Lower leg skin (tissue), 4 donors: ENCODE measurements at regions not wholly inside any gene's neighbourhood (a gene's known extent, or its start where the extent isn't known, plus 50 kb on each side); places are given as distances from the start of the nearest gene placed in this dataset.

ENCODE experiments used
- DNase-seq, 2 donors: peaks; one replicate each; pipeline ENCODE4 v3.0.0-alpha.2; 2019; ENCODE audit warnings: low spot score in 2 of 2
- H3K4me3 ChIP-seq: fragments of 200-600 bp; sonication (generic); 2 replicates; pipeline ENCODE4 v1.5.1; 2017; ENCODE audit warnings: mild to moderate bottlenecking, low read depth; ENCODE audit not compliant: poor library complexity, severe bottlenecking
- CTCF ChIP-seq, 3 donors: fragments of 450-650 bp; IDR thresholded peaks; one replicate each; pipeline ENCODE4 v1.5.1; 2016; ENCODE audit warnings: antibody characterized with exemption in 3 of 3, mild to moderate bottlenecking in 3 of 3, moderate library complexity in 2 of 3
- POLR2A ChIP-seq, 2 donors: fragments of 450-650 bp; IDR thresholded peaks; one replicate each; pipeline ENCODE4 v1.6.1; 2016 to 2017; ENCODE audit warnings: antibody characterized with exemption in 2 of 2, mild to moderate bottlenecking in 1 of 2, moderate library complexity in 1 of 2
- WGBS, 2 donors: methylation state at CpG; one replicate each; pipeline ENCODE4 v1.1.5; 2018; 5-methylcytosine and 5-hydroxymethylcytosine counted together
- intact Hi-C: fragments of 100-400 bp; cut with DNase I; formaldehyde crosslinking; loops from one replicate; pipeline ENCODE4 v1.15.0; 2023; ENCODE audit warnings: low total_unique reads

- intact Hi-C loops: no loop called here
- no peak for TF ChIP-seq POLR2A (IDR thresholded peaks at IDR 0.05)
- no peak for TF ChIP-seq CTCF (IDR thresholded peaks at IDR 0.05)
- DNase-seq: no peak
- no peak overlapping the region for H3K4me3 ChIP-seq
- 60 to 75% methylated on average over 1 of the region's 1 CpG for WGBS, 2 donors
Measured at GRCh38 chr7:115349635-115350034, 427.7 kb downstream of the MDFIC start.

- intact Hi-C loops: no loop called here
- WGBS, 2 donors: 34 to 36% methylated on average over 1 of the region's 1 CpG
- no peak overlapping the region for H3K4me3 ChIP-seq
- TF ChIP-seq POLR2A (IDR thresholded peaks at IDR 0.05): no peak
- no peak for TF ChIP-seq CTCF (IDR thresholded peaks at IDR 0.05)
- DNase-seq: no peak
Measured at GRCh38 chr7:115346685-115347084, 424.8 kb downstream of the MDFIC start.

GRCh38 chr7:115340828-115341227 lies 418.9 kb downstream of the MDFIC start:
- DNase-seq: no peak
- TF ChIP-seq POLR2A (IDR thresholded peaks at IDR 0.05) (no peak), CTCF (IDR thresholded peaks at IDR 0.05) (no peak)
- 64 to 65% methylated on average over 4 of the region's 4 CpGs for WGBS, 2 donors
- no peak overlapping the region for H3K4me3 ChIP-seq
- intact Hi-C loops: no loop called here

- DNase-seq: no peak
- no peak overlapping the region for H3K4me3 ChIP-seq
- TF ChIP-seq CTCF (IDR thresholded peaks at IDR 0.05) (no peak), POLR2A (IDR thresholded peaks at IDR 0.05) (no peak)
- intact Hi-C loops: no loop called here
- 90 to 93% methylated on average over 4 of the region's 4 CpGs for WGBS, 2 donors
Measured at GRCh38 chr7:115338016-115338415, 416.1 kb downstream of the MDFIC start.

GRCh38 chr7:115332691-115333090 lies 410.8 kb downstream of the MDFIC start:
- TF ChIP-seq CTCF (IDR thresholded peaks at IDR 0.05) (no peak), POLR2A (IDR thresholded peaks at IDR 0.05) (no peak)
- H3K4me3 ChIP-seq: no peak overlapping the region
- WGBS, 2 donors: 73 to 79% methylated on average over 3 of the region's 3 CpGs
- intact Hi-C loops: no loop called here
- DNase-seq: no peak

GRCh38 chr7:115329006-115329405 lies 407.1 kb downstream of the MDFIC start:
- 61 to 78% methylated on average over 2 of the region's 2 CpGs for WGBS, 2 donors
- H3K4me3 ChIP-seq: no peak overlapping the region
- TF ChIP-seq POLR2A (IDR thresholded peaks at IDR 0.05) (no peak), CTCF (IDR thresholded peaks at IDR 0.05) (no peak)
- intact Hi-C loops: no loop called here
- DNase-seq: no peak
